ENCODE measurements at regions not wholly inside any gene's neighbourhood (a gene's known extent, or its start where the extent isn't known, plus 50 kb on each side); places are given as distances from the start of the nearest gene placed in this dataset.

DNA sequence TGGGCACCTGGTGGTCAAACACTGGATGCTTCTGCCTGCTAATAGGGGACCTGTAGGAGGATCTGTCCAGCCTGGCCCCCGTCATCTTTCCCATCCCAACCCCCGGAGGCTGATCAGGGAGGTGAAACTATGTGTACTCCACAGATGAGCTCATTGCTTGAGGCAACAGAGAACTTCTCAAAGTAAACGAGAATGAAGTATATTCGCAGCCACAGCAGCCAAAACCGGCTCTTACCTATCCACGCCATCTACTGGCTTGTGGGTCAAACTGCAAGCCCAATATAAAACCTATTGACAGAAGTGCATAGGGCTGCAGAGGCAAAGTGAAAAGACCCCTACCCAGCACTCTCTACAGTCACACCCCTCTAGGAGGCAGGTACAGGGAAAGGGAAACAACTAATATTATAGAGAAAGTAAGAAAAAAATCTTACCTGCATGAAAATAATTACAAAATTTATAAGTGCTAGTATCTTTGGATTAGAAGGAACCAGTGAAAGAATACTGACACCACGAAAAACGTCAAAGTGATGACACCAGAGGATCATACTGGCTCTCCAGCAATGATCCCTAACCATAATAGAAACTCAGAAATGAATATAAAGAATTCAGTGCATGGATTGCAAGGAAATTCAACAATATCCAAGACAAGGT is 973.5 kb downstream of the ANKRD7 start:
- TF ChIP-seq, protein P1, sequence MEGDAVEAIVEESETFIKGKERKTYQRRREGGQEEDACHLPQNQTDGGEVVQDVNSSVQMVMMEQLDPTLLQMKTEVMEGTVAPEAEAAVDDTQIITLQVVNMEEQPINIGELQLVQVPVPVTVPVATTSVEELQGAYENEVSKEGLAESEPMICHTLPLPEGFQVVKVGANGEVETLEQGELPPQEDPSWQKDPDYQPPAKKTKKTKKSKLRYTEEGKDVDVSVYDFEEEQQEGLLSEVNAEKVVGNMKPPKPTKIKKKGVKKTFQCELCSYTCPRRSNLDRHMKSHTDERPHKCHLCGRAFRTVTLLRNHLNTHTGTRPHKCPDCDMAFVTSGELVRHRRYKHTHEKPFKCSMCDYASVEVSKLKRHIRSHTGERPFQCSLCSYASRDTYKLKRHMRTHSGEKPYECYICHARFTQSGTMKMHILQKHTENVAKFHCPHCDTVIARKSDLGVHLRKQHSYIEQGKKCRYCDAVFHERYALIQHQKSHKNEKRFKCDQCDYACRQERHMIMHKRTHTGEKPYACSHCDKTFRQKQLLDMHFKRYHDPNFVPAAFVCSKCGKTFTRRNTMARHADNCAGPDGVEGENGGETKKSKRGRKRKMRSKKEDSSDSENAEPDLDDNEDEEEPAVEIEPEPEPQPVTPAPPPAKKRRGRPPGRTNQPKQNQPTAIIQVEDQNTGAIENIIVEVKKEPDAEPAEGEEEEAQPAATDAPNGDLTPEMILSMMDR (IDR thresholded peaks at IDR 0.05) = peak; percentile 52
- TF ChIP-seq RNF2 (IDR thresholded peaks at IDR 0.05; ENCODE audit: borderline replicate concordance, low read depth) = no peak
- TF ChIP-seq POLR2A (IDR thresholded peaks at IDR 0.05; ENCODE audit: low read length) = no peak
- TF ChIP-seq, protein P2, sequence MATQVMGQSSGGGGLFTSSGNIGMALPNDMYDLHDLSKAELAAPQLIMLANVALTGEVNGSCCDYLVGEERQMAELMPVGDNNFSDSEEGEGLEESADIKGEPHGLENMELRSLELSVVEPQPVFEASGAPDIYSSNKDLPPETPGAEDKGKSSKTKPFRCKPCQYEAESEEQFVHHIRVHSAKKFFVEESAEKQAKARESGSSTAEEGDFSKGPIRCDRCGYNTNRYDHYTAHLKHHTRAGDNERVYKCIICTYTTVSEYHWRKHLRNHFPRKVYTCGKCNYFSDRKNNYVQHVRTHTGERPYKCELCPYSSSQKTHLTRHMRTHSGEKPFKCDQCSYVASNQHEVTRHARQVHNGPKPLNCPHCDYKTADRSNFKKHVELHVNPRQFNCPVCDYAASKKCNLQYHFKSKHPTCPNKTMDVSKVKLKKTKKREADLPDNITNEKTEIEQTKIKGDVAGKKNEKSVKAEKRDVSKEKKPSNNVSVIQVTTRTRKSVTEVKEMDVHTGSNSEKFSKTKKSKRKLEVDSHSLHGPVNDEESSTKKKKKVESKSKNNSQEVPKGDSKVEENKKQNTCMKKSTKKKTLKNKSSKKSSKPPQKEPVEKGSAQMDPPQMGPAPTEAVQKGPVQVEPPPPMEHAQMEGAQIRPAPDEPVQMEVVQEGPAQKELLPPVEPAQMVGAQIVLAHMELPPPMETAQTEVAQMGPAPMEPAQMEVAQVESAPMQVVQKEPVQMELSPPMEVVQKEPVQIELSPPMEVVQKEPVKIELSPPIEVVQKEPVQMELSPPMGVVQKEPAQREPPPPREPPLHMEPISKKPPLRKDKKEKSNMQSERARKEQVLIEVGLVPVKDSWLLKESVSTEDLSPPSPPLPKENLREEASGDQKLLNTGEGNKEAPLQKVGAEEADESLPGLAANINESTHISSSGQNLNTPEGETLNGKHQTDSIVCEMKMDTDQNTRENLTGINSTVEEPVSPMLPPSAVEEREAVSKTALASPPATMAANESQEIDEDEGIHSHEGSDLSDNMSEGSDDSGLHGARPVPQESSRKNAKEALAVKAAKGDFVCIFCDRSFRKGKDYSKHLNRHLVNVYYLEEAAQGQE (IDR thresholded peaks at IDR 0.05) = no peak
- no peak for TF ChIP-seq EP300 (IDR thresholded peaks at IDR 0.05)
- TF ChIP-seq, protein P3, sequence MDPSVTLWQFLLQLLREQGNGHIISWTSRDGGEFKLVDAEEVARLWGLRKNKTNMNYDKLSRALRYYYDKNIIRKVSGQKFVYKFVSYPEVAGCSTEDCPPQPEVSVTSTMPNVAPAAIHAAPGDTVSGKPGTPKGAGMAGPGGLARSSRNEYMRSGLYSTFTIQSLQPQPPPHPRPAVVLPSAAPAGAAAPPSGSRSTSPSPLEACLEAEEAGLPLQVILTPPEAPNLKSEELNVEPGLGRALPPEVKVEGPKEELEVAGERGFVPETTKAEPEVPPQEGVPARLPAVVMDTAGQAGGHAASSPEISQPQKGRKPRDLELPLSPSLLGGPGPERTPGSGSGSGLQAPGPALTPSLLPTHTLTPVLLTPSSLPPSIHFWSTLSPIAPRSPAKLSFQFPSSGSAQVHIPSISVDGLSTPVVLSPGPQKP (IDR thresholded peaks at IDR 0.05; ENCODE audit: low read depth, low read length) = no peak
- no peak for TF ChIP-seq TFCP2L1 (CRISPR knock-in tag; IDR thresholded peaks at IDR 0.05)
- TF ChIP-seq, protein P4, sequence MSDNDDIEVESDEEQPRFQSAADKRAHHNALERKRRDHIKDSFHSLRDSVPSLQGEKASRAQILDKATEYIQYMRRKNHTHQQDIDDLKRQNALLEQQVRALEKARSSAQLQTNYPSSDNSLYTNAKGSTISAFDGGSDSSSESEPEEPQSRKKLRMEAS (IDR thresholded peaks at IDR 0.05) = no peak
- TF ChIP-seq, protein P5, sequence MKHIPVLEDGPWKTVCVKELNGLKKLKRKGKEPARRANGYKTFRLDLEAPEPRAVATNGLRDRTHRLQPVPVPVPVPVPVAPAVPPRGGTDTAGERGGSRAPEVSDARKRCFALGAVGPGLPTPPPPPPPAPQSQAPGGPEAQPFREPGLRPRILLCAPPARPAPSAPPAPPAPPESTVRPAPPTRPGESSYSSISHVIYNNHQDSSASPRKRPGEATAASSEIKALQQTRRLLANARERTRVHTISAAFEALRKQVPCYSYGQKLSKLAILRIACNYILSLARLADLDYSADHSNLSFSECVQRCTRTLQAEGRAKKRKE (CRISPR knock-in tag; IDR thresholded peaks at IDR 0.05; ENCODE audit: low read depth) = no peak
- TF ChIP-seq, protein P6, sequence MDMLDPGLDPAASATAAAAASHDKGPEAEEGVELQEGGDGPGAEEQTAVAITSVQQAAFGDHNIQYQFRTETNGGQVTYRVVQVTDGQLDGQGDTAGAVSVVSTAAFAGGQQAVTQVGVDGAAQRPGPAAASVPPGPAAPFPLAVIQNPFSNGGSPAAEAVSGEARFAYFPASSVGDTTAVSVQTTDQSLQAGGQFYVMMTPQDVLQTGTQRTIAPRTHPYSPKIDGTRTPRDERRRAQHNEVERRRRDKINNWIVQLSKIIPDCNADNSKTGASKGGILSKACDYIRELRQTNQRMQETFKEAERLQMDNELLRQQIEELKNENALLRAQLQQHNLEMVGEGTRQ (IDR thresholded peaks at IDR 0.05) = no peak
- no peak for TF ChIP-seq CEBPB (IDR thresholded peaks at IDR 0.05)
- no peak for TF ChIP-seq PHF8 (IDR thresholded peaks at IDR 0.05; ENCODE audit: borderline replicate concordance, low read depth)
- TF ChIP-seq MAFK (IDR thresholded peaks at IDR 0.05; ENCODE audit: partially characterized antibody) = no peak
